Cardiac fibroblast (primary cell): ENCODE measurements at regions not wholly inside any gene's neighbourhood (a gene's known extent, or its start where the extent isn't known, plus 50 kb on each side); places are given as distances from the start of the nearest gene placed in this dataset.

Experiments used
- DNase-seq, 2 donors: peaks; one replicate each; pipeline versions ENCODE4 v3.0.0 to v3.0.0-alpha.2; 2010; ENCODE audit warnings: low read depth in 2 of 2
- H3K4me3 ChIP-seq, 2 donors: replicated peaks in 1 of 2; 1 replicate in 1 of 2; 2 replicates in 1 of 2; pipeline ENCODE4 v1.5.1; 2011; ENCODE audit warnings: low read depth in 2 of 2, low read length in 2 of 2, mild to moderate bottlenecking in 2 of 2, moderate library complexity in 1 of 2
- CTCF ChIP-seq: IDR thresholded peaks from one replicate; pipeline ENCODE4 v1.5.1; 2011; ENCODE audit warnings: low read depth, mild to moderate bottlenecking, low read length, inconsistent platforms

GRCh38 chr18:22113144-22113844 lies 56.1 kb upstream of the GATA6 start:
- no peak for TF ChIP-seq CTCF
- H3K4me3 ChIP-seq = no peak overlapping the region
- DNase-seq = no peak

GRCh38 chr18:22114526-22115321 lies 54.7 kb upstream of the GATA6 start:
- TF ChIP-seq CTCF = no peak
- no peak overlapping the region for H3K4me3 ChIP-seq
- DNase-seq = no peak

- TF ChIP-seq CTCF = no peak
- DNase-seq = no peak
- no peak overlapping the region for H3K4me3 ChIP-seq
Observed at GRCh38 chr18:22115573-22115972, 53.8 kb upstream of the GATA6 start.
